ENCODE measurements at regions not wholly inside any gene's neighbourhood (a gene's known extent, or its start where the extent isn't known, plus 50 kb on each side); places are given as distances from the start of the nearest gene placed in this dataset.
"Not testable (repeated sequence)": the region's sequence is repeated elsewhere in the genome, so short reads cannot be mapped to it uniquely, and the experiment has no call there.

DNA sequence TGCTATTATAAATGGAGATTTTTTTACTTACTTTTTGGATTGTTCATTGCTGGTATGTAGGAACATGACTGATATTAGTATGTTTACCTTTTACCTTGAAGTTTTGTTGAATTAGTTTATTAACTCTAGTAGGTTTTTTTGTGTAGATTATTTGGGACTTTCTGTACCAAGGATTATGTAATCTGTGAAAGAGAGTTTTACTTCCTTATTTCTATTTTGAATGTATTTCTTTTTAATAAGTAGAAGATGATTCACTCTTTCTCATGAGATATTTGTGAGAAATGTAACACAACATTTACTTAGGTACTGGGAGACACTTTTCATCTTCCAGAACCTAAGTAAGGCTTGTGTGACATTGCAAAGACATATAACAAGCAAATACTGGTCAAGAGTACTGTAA, 473.9 kb upstream of the HS3ST5 start:
- H3K4me1 ChIP-seq (ENCODE audit: control insufficient read depth in 1 of 2, insufficient read depth in 2 of 2, low read length in 2 of 2) = no peaks in the 10 kb centered on the region
- no peaks in the 10 kb centered on the region for H3K27me3 ChIP-seq (ENCODE audit: control insufficient read depth in 1 of 2, insufficient read depth in 2 of 2, low read length in 1 of 2)
- H3K9me3 ChIP-seq (ENCODE audit: control insufficient read depth, low read length) = peaks cover under 1% of the 10 kb centered on the region
- intact Hi-C loops (cut with DNase I) = no loop called here
- no peak overlapping the region for H3K27ac ChIP-seq (ENCODE audit: low read depth in 1 of 2, low read length in 2 of 2)
- no peak overlapping the region for H3K4me3 ChIP-seq (ENCODE audit: low read length in 2 of 2)
- DNase-seq (no peak), ATAC-seq (ENCODE audit: low FRiP score) (no peak)
- H3K36me3 ChIP-seq (ENCODE audit: control insufficient read depth in 1 of 2, insufficient read depth in 2 of 2, low read length in 1 of 2) = no peaks in the 10 kb centered on the region

DNA sequence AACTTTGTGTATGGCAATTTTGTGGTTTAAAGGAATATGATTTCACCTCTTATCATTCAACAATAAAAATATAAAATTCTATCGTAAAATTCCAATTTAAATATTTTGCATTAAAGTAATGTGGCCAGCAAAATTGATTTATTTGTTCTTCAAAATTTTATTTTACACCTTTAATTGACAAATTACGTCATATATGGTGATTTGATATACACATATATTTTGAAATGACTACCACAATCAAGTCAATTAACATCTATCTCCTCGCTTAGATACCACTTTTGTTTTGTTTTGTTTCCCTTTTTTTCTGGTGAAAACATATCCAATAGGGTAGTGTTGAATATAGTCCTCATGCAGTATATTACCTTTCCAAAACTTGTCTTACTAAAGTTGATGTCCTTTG, 467.6 kb upstream of the HS3ST5 start:
- intact Hi-C loops (cut with DNase I) = no loop called here

DNA sequence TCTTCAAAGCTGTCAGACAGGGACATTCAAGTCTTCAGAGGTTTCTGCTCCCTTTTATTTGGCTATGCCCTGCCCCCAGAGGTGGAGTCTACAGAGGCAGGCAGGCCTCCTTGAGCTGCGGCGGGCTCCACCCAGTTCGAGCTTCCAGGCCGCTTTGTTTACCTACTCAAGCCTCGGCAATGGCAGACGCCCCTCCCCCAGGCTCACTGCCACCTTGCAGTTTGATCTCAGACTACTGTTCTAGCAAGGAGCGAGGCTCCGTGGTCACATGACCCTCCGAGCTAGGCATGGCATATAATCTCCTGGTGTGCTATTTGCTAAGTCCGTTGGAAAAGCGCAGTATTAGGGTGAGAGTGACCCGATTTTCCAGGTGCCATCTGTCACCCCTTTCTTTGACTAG, 462.6 kb upstream of the HS3ST5 start:
- intact Hi-C loops (cut with DNase I); H3K27me3 ChIP-seq (ENCODE audit: control insufficient read depth in 1 of 2, insufficient read depth in 2 of 2, low read length in 1 of 2); H3K4me3 ChIP-seq (ENCODE audit: low read length in 2 of 2); H3K4me1 ChIP-seq (ENCODE audit: control insufficient read depth in 1 of 2, insufficient read depth in 2 of 2, low read length in 2 of 2); H3K36me3 ChIP-seq (ENCODE audit: control insufficient read depth in 1 of 2, insufficient read depth in 2 of 2, low read length in 1 of 2); H3K9me3 ChIP-seq (ENCODE audit: control insufficient read depth, low read length); ATAC-seq (ENCODE audit: low FRiP score); H3K27ac ChIP-seq (ENCODE audit: low read depth in 1 of 2, low read length in 2 of 2): not testable (repeated sequence)
- peak in 1 of 2 donors; percentile 51 for DNase-seq
- 88 to 89% methylated on average over 12 of the region's 12 CpGs for WGBS, 2 donors

More for the DNA sequence above, 467.6 kb upstream of the HS3ST5 start:
- no peak overlapping the region for H3K27ac ChIP-seq (ENCODE audit: low read depth in 1 of 2, low read length in 2 of 2)
- 78 to 82% methylated on average over 3 of the region's 3 CpGs for WGBS, 2 donors
- DNase-seq = no peak
- no peaks in the 10 kb centered on the region for H3K4me1 ChIP-seq (ENCODE audit: control insufficient read depth in 1 of 2, insufficient read depth in 2 of 2, low read length in 2 of 2)
- H3K27me3 ChIP-seq (ENCODE audit: control insufficient read depth in 1 of 2, insufficient read depth in 2 of 2, low read length in 1 of 2) = no peaks in the 10 kb centered on the region
- H3K4me3 ChIP-seq (ENCODE audit: low read length in 2 of 2) = no peak overlapping the region
- no peaks in the 10 kb centered on the region for H3K36me3 ChIP-seq (ENCODE audit: control insufficient read depth in 1 of 2, insufficient read depth in 2 of 2, low read length in 1 of 2)
- peaks cover 1% of the 10 kb centered on the region for H3K9me3 ChIP-seq (ENCODE audit: control insufficient read depth, low read length)
- ATAC-seq (ENCODE audit: low FRiP score) = no peak

DNA sequence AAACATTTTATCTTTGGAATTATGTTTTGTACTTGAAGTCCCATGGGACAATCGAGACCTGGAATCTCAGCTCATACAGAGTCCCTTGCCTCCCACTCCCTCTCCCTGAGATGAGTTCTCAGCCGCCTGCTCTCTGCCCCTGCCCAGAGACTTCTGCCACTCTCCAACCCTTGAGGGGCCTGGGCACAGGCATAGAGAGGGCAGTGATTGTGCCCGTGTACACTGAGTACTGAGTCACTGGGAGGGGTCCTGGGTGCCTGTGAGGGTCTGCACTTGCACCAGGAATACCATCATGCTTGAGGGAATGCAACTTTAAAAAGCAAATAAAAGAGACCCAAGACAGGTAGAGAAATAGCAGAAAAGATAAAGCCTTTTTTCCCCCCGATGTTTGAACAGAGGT, 453.8 kb upstream of the HS3ST5 start:
- WGBS, 2 donors = 70 to 76% methylated on average over 4 of the region's 4 CpGs
- H3K27ac ChIP-seq (ENCODE audit: low read depth in 1 of 2, low read length in 2 of 2) = no peak overlapping the region
- no peaks in the 10 kb centered on the region for H3K27me3 ChIP-seq (ENCODE audit: control insufficient read depth in 1 of 2, insufficient read depth in 2 of 2, low read length in 1 of 2)
- H3K9me3 ChIP-seq (ENCODE audit: control insufficient read depth, low read length) = no peaks in the 10 kb centered on the region
- no peaks in the 10 kb centered on the region for H3K4me1 ChIP-seq (ENCODE audit: control insufficient read depth in 1 of 2, insufficient read depth in 2 of 2, low read length in 2 of 2)
- no peak overlapping the region for H3K4me3 ChIP-seq (ENCODE audit: low read length in 2 of 2)
- ATAC-seq (ENCODE audit: low FRiP score) (no peak), DNase-seq (no peak)
- intact Hi-C loops (cut with DNase I) = no loop called here
- no peaks in the 10 kb centered on the region for H3K36me3 ChIP-seq (ENCODE audit: control insufficient read depth in 1 of 2, insufficient read depth in 2 of 2, low read length in 1 of 2)

DNA sequence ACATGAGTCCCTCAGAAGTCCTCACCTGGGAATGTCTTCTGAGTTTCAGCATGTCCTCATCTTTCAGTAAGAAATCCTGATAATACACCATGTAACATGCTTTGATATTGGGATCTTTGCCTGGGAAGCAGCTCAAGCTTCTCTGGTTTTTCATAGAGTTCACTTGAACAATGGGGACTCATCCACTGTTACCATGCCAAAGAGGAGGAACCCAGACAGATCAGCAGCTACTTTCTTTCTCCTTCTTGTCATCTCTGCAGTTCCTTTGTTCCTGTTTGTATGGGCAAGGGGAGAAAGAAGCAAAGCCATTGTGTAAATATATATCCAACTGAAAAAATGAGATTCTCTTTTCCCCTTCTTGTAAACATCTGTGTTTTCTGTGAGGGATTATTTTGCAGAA, 450.6 kb upstream of the HS3ST5 start:
- intact Hi-C loops (cut with DNase I) = no loop called here
- Histone ChIP-seq H3K4me1 (ENCODE audit: control insufficient read depth in 1 of 2, insufficient read depth in 2 of 2, low read length in 2 of 2) (no peaks in the 10 kb centered on the region), H3K36me3 (ENCODE audit: control insufficient read depth in 1 of 2, insufficient read depth in 2 of 2, low read length in 1 of 2) (no peaks in the 10 kb centered on the region), H3K27me3 (ENCODE audit: control insufficient read depth in 1 of 2, insufficient read depth in 2 of 2, low read length in 1 of 2) (no peaks in the 10 kb centered on the region), H3K27ac (ENCODE audit: low read depth in 1 of 2, low read length in 2 of 2) (no peak overlapping the region), H3K9me3 (ENCODE audit: control insufficient read depth, low read length) (no peaks in the 10 kb centered on the region), H3K4me3 (ENCODE audit: low read length in 2 of 2) (no peak overlapping the region)
- DNase-seq = no peak
- no peak for ATAC-seq (ENCODE audit: low FRiP score)

DNA sequence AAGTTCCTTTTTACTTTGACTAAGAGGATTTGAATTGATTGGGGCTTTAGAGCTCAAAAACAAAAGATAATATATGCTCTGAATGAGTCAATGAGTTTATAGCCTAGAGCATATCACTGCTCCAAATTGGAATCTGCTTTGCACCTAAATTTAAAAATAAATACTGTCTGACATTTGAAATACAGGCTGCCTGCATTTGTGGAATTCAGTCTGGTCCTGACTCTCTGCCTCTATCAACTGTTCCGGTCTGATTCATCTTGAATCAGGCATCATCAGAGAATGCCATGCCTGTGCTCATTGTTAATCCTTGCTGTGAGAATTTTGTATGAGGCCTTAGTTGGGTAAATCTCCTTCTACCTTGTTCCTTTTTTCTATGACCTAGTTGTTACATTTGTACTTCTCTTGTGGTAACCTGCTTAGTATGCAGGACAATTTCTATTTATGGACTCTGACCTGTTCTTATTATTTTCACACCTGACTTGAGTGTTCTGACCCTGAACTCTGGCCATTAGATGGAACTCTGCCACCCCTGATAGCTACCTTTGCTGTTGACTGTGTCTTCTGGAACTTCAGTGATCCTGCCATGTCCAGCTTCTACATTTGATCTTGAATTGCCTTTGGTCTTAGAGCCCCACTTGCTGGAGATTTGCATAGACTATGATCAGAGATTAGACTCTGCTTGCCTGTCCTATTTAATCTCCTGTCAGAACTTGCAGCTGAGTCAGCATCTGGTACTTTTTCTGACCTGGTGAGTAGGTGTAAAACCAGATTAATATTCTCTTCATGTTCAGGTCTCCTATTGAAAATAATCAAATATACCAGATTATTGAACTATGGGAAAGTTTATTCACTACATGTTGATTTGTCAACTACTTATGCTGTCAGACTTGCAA, 442.7 kb upstream of the HS3ST5 start:
- H3K9me3 ChIP-seq (ENCODE audit: control insufficient read depth, low read length) = no peaks in the 10 kb centered on the region
- ATAC-seq (ENCODE audit: low FRiP score) (no peak), DNase-seq (no peak)
- H3K4me3 ChIP-seq (ENCODE audit: low read length in 2 of 2) = no peak overlapping the region
- no peaks in the 10 kb centered on the region for H3K4me1 ChIP-seq (ENCODE audit: control insufficient read depth in 1 of 2, insufficient read depth in 2 of 2, low read length in 2 of 2)
- H3K36me3 ChIP-seq (ENCODE audit: control insufficient read depth in 1 of 2, insufficient read depth in 2 of 2, low read length in 1 of 2) = no peaks in the 10 kb centered on the region
- no peak overlapping the region for H3K27ac ChIP-seq (ENCODE audit: low read depth in 1 of 2, low read length in 2 of 2)
- H3K27me3 ChIP-seq (ENCODE audit: control insufficient read depth in 1 of 2, insufficient read depth in 2 of 2, low read length in 1 of 2) = no peaks in the 10 kb centered on the region
- 75 to 77% methylated on average over 1 of the region's 1 CpG for WGBS, 2 donors
- intact Hi-C loops (cut with DNase I) = no loop called here

DNA sequence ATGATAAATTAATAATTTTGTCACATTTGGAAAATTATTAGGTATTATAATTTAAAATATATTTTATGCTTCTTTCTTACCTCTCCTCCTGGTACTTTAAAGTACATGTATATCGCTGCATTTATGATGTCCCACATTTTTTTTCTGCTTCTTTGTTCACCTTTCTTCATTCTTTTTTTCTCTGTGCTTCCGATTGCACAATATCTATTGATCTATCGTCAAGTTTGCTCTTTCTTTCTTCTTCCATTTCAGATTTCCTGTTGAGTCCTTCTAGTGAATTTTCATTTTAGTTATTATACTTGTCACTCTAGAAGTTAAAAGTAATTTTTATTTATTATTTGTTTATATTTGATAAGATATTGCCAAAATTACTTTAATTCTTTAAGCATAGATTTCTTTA, 441.0 kb upstream of the HS3ST5 start:
- Histone ChIP-seq H3K4me3 (ENCODE audit: low read length in 2 of 2) (no peak overlapping the region), H3K36me3 (ENCODE audit: control insufficient read depth in 1 of 2, insufficient read depth in 2 of 2, low read length in 1 of 2) (no peaks in the 10 kb centered on the region), H3K27me3 (ENCODE audit: control insufficient read depth in 1 of 2, insufficient read depth in 2 of 2, low read length in 1 of 2) (no peaks in the 10 kb centered on the region), H3K4me1 (ENCODE audit: control insufficient read depth in 1 of 2, insufficient read depth in 2 of 2, low read length in 2 of 2) (no peaks in the 10 kb centered on the region), H3K27ac (ENCODE audit: low read depth in 1 of 2, low read length in 2 of 2) (no peak overlapping the region), H3K9me3 (ENCODE audit: control insufficient read depth, low read length) (no peaks in the 10 kb centered on the region)
- intact Hi-C loops (cut with DNase I) = no loop called here
- DNase-seq (no peak), ATAC-seq (ENCODE audit: low FRiP score) (no peak)
- WGBS, 2 donors = 55 to 62% methylated on average over 3 of the region's 3 CpGs

DNA sequence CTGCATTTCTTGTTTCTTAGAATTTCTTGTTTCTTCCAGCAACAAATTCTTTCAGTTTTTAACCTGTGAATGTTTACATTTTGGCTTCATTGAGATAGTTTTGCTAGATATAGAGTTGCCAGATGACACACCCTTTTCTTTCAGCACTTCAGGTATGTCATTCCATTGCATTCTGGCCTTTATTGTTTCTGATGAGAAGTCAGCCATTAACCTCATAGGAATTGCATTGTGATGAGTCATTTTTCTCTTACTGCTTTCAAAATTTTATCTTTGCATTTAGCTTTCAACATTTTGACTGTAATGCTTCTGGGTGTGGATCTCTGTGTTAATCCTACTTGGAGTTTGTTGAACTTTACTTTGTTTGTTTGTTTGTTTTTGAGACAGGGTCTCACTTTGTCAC, 440.3 kb upstream of the HS3ST5 start:
- Histone ChIP-seq H3K4me1 (ENCODE audit: control insufficient read depth in 1 of 2, insufficient read depth in 2 of 2, low read length in 2 of 2) (no peaks in the 10 kb centered on the region), H3K36me3 (ENCODE audit: control insufficient read depth in 1 of 2, insufficient read depth in 2 of 2, low read length in 1 of 2) (no peaks in the 10 kb centered on the region), H3K27me3 (ENCODE audit: control insufficient read depth in 1 of 2, insufficient read depth in 2 of 2, low read length in 1 of 2) (no peaks in the 10 kb centered on the region), H3K9me3 (ENCODE audit: control insufficient read depth, low read length) (no peaks in the 10 kb centered on the region), H3K27ac (ENCODE audit: low read depth in 1 of 2, low read length in 2 of 2) (no peak overlapping the region), H3K4me3 (ENCODE audit: low read length in 2 of 2) (no peak overlapping the region)
- no peak for ATAC-seq (ENCODE audit: low FRiP score)
- intact Hi-C loops (cut with DNase I) = no loop called here
- no peak for DNase-seq

DNA sequence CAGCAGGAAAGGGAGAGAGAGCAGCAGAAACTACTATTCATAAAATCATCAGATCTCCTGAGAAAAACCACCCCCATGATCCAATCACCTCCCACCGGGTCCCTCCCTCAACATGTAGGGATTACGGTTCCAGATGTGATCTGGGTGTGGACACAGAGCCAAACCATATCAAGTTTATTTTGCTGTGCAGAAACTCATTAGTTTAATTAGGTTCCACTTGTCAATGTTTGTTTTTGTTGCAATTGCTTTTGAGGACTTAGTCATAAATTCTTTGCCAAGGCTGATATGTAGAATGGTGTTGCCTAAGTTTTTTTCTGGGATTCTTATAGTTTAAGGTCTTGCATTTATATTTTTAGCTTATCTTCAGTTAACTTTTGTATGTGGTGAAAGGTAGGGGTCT, 422.0 kb upstream of the HS3ST5 start:
- ATAC-seq (ENCODE audit: low FRiP score) (no peak), DNase-seq (no peak)
- Histone ChIP-seq H3K36me3 (ENCODE audit: control insufficient read depth in 1 of 2, insufficient read depth in 2 of 2, low read length in 1 of 2) (no peaks in the 10 kb centered on the region), H3K9me3 (ENCODE audit: control insufficient read depth, low read length) (no peaks in the 10 kb centered on the region), H3K27me3 (ENCODE audit: control insufficient read depth in 1 of 2, insufficient read depth in 2 of 2, low read length in 1 of 2) (no peaks in the 10 kb centered on the region), H3K4me1 (ENCODE audit: control insufficient read depth in 1 of 2, insufficient read depth in 2 of 2, low read length in 2 of 2) (no peaks in the 10 kb centered on the region), H3K4me3 (ENCODE audit: low read length in 2 of 2) (no peak overlapping the region), H3K27ac (ENCODE audit: low read depth in 1 of 2, low read length in 2 of 2) (no peak overlapping the region)
- WGBS, 2 donors = 77 to 83% methylated on average over 2 of the region's 2 CpGs
- intact Hi-C loops (cut with DNase I) = no loop called here
